HepG2 (cell line): ENCODE measurements at regions not wholly inside any gene's neighbourhood (a gene's known extent, or its start where the extent isn't known, plus 50 kb on each side); places are given as distances from the start of the nearest gene placed in this dataset.

ENCODE experiments used
- ATAC-seq: fragments of 200-7000 bp; cut with Tn5 transposase; 3 replicates; pipeline ENCODE4 v1.9.1; 2020; ENCODE audit warnings: mild to moderate bottlenecking, moderate library complexity
- BruUV-seq: library from RNA; stranded (reverse); fragments of 400-500 nt; replicated peaks from 2 replicates; lab custom pipeline; 2021; lab: Mats Ljungman, UMichigan
- CTCF ChIA-PET: fragments of 300-600 bp; formaldehyde crosslinking; extraction: SDS; loops from one replicate; lab custom pipeline; 2021; ENCODE audit warnings: low total read pairs, inconsistent platforms, low intra/inter-chr PET ratio; lab: Yijun Ruan, JAX
- POLR2A ChIA-PET: fragments of 350-600 bp; sonication (Branson Sonifier 250); formaldehyde crosslinking; loops from one replicate; lab custom pipeline; 2020; ENCODE audit warnings: antibody characterized with exemption, inconsistent platforms; lab: Yijun Ruan, JAX
- DNase-seq: peaks from one replicate; pipeline ENCODE4 v3.0.0-alpha.2; 2015; ENCODE audit warnings: low spot score
- FAIRE-seq: peaks from 3 replicates; lab custom pipeline; 2011; peaks lifted over from hg19 to GRCh38; lab: Jason Lieb, UNC
- H2AFZ ChIP-seq: one replicate; pipeline ENCODE4 v1.6.1; 2011; ENCODE audit warnings: low read length, inconsistent platforms
- H3K27ac ChIP-seq: fragments of 300-600 bp; 3 replicates; pipeline ENCODE4 v1.8.0; 2011; ENCODE audit warnings: mixed run types, mild to moderate bottlenecking, mixed read lengths, low read length, inconsistent platforms; ENCODE audit not compliant: insufficient read depth; ENCODE audit errors: extremely low read length
- H3K27me3 ChIP-seq, 2 experiments: fragments of 200-600 bp in 1 of 2; 2 replicates in 1 of 2; 3 replicates in 1 of 2; pipeline versions ENCODE4 v1.6.0 to v1.8.0; 2011; ENCODE audit warnings: low read length in 2 of 2, mild to moderate bottlenecking in 2 of 2, moderate library complexity in 2 of 2, inconsistent platforms in 1 of 2; ENCODE audit not compliant: insufficient read depth in 2 of 2, control insufficient read depth in 1 of 2
- H3K36me3 ChIP-seq, 2 experiments: fragments of 200-600 bp in 1 of 2; replicated peaks in 1 of 2; 2 replicates in 1 of 2; 3 replicates in 1 of 2; pipeline versions ENCODE4 v1.5.1 to v1.8.0; 2011; ENCODE audit warnings: low read length in 2 of 2, inconsistent platforms in 1 of 2; ENCODE audit not compliant: insufficient read depth in 2 of 2, control insufficient read depth in 1 of 2
- H3K4me1 ChIP-seq: 2 replicates; pipeline ENCODE4 v1.5.1; 2012; ENCODE audit warnings: low read length, inconsistent platforms; ENCODE audit not compliant: insufficient read depth
- H3K4me2 ChIP-seq: 2 replicates; pipeline ENCODE4 v1.6.0; 2011; ENCODE audit warnings: low read depth, low read length, inconsistent platforms
- H3K4me3 ChIP-seq, 3 experiments: fragments of 200-600 bp in 1 of 3; sonication (generic), shearing (Covaris generic) in 1 of 3; replicated peaks in 1 of 3; 2 replicates each; pipeline ENCODE4 v1.5.1; 2011 to 2016; ENCODE audit warnings: low read length in 3 of 3, inconsistent platforms in 2 of 3, low read depth in 2 of 3, mild to moderate bottlenecking in 2 of 3, control low read depth in 1 of 3, mixed read lengths in 1 of 3; ENCODE audit not compliant: insufficient read depth in 1 of 3
- H3K79me2 ChIP-seq: one replicate; pipeline ENCODE4 v1.6.1; 2011; ENCODE audit warnings: low read length, inconsistent platforms; ENCODE audit not compliant: insufficient read depth
- H3K9ac ChIP-seq: 2 replicates; pipeline ENCODE4 v1.6.0; 2011; ENCODE audit warnings: mild to moderate bottlenecking, low read depth, low read length, inconsistent platforms; ENCODE audit not compliant: insufficient read depth
- H3K9me3 ChIP-seq: 2 replicates; pipeline ENCODE4 v1.5.1; 2012; ENCODE audit warnings: mild to moderate bottlenecking, low read length
- H4K20me1 ChIP-seq: 2 replicates; pipeline ENCODE4 v1.6.0; 2011; ENCODE audit warnings: inconsistent platforms, mild to moderate bottlenecking, low read length, moderate library complexity; ENCODE audit not compliant: insufficient read depth
- MED13 ChIP-seq: sonication (generic); formaldehyde crosslinking; IDR thresholded peaks from 2 replicates; pipeline ENCODE4 v1.5.0; 2020; ENCODE audit warnings: missing genetic modification reagents
- SNAPC5 ChIP-seq: sonication (generic); formaldehyde crosslinking; IDR thresholded peaks from 2 replicates; pipeline ENCODE4 v1.8.1; 2023; ENCODE audit warnings: mild to moderate bottlenecking, missing genetic modification reagents, borderline replicate concordance
- ZNF235 ChIP-seq: sonication (generic); formaldehyde crosslinking; IDR thresholded peaks from 2 replicates; pipeline ENCODE4 v1.8.1; 2023; ENCODE audit warnings: mild to moderate bottlenecking, missing genetic modification reagents, borderline replicate concordance
- ZNF383 ChIP-seq: sonication (generic); formaldehyde crosslinking; IDR thresholded peaks from 2 replicates; pipeline ENCODE4 v1.4.0; 2020; ENCODE audit warnings: missing genetic modification reagents, mild to moderate bottlenecking, borderline replicate concordance
- WGBS: methylation state at CpG from one replicate; pipeline ENCODE4 v1.1.6; 2017; ENCODE audit warnings: low lambda C conversion rate; 5-methylcytosine and 5-hydroxymethylcytosine counted together
- in situ Hi-C: cut with HindIII; loops from 2 replicates; pipeline ENCODE4 v1.10.0; 2017; ENCODE audit warnings: low pct_unique_long_range_greater_than_20kb; ENCODE audit not compliant: extremely low pct_ligation_motif_present
- intact Hi-C: fragments of 100-400 bp; cut with micrococcal nuclease; formaldehyde crosslinking; loops from one replicate; pipeline ENCODE4 v1.10.0; 2022; ENCODE audit not compliant: unreplicated experiment
- TF ChIP-seq, protein P1 (sequence below): sonication (generic); formaldehyde crosslinking; IDR thresholded peaks from 2 replicates; pipeline ENCODE4 v1.4.0; 2020; ENCODE audit warnings: mild to moderate bottlenecking, missing genetic modification reagents, borderline replicate concordance
- TF ChIP-seq, protein P2 (sequence below): sonication (generic); formaldehyde crosslinking; IDR thresholded peaks from 2 replicates; pipeline ENCODE4 v1.4.0; 2020; ENCODE audit warnings: missing genetic modification reagents, borderline replicate concordance
- TF ChIP-seq, protein P3 (sequence below): IDR thresholded peaks from 2 replicates; pipeline ENCODE4 v1.6.1; 2016

- TF ChIP-seq, protein P1, sequence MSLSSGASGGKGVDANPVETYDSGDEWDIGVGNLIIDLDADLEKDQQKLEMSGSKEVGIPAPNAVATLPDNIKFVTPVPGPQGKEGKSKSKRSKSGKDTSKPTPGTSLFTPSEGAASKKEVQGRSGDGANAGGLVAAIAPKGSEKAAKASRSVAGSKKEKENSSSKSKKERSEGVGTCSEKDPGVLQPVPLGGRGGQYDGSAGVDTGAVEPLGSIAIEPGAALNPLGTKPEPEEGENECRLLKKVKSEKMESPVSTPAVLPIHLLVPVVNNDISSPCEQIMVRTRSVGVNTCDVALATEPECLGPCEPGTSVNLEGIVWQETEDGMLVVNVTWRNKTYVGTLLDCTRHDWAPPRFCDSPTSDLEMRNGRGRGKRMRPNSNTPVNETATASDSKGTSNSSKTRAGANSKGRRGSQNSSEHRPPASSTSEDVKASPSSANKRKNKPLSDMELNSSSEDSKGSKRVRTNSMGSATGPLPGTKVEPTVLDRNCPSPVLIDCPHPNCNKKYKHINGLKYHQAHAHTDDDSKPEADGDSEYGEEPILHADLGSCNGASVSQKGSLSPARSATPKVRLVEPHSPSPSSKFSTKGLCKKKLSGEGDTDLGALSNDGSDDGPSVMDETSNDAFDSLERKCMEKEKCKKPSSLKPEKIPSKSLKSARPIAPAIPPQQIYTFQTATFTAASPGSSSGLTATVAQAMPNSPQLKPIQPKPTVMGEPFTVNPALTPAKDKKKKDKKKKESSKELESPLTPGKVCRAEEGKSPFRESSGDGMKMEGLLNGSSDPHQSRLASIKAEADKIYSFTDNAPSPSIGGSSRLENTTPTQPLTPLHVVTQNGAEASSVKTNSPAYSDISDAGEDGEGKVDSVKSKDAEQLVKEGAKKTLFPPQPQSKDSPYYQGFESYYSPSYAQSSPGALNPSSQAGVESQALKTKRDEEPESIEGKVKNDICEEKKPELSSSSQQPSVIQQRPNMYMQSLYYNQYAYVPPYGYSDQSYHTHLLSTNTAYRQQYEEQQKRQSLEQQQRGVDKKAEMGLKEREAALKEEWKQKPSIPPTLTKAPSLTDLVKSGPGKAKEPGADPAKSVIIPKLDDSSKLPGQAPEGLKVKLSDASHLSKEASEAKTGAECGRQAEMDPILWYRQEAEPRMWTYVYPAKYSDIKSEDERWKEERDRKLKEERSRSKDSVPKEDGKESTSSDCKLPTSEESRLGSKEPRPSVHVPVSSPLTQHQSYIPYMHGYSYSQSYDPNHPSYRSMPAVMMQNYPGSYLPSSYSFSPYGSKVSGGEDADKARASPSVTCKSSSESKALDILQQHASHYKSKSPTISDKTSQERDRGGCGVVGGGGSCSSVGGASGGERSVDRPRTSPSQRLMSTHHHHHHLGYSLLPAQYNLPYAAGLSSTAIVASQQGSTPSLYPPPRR (CRISPR knock-in tag): no peak
- TF ChIP-seq MED13 (no peak), ZNF235 (CRISPR knock-in tag) (no peak)
- TF ChIP-seq, all 625 proteins: peak for 0
Measured at GRCh38 chr5:96605144-96605837, 56.9 kb upstream of the CAST start (continued).

GRCh38 chr5:96609369-96609768, 52.8 kb upstream of the CAST start:
- 61% methylated on average over 1 of the region's 1 CpG for WGBS
- no peak for ATAC-seq
- TF ChIP-seq, protein P2, sequence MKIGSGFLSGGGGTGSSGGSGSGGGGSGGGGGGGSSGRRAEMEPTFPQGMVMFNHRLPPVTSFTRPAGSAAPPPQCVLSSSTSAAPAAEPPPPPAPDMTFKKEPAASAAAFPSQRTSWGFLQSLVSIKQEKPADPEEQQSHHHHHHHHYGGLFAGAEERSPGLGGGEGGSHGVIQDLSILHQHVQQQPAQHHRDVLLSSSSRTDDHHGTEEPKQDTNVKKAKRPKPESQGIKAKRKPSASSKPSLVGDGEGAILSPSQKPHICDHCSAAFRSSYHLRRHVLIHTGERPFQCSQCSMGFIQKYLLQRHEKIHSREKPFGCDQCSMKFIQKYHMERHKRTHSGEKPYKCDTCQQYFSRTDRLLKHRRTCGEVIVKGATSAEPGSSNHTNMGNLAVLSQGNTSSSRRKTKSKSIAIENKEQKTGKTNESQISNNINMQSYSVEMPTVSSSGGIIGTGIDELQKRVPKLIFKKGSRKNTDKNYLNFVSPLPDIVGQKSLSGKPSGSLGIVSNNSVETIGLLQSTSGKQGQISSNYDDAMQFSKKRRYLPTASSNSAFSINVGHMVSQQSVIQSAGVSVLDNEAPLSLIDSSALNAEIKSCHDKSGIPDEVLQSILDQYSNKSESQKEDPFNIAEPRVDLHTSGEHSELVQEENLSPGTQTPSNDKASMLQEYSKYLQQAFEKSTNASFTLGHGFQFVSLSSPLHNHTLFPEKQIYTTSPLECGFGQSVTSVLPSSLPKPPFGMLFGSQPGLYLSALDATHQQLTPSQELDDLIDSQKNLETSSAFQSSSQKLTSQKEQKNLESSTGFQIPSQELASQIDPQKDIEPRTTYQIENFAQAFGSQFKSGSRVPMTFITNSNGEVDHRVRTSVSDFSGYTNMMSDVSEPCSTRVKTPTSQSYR: no peak
- TF ChIP-seq SNAPC5 (CRISPR knock-in tag) (no peak), ZNF383 (CRISPR knock-in tag) (no peak)
- TF ChIP-seq, protein P3, sequence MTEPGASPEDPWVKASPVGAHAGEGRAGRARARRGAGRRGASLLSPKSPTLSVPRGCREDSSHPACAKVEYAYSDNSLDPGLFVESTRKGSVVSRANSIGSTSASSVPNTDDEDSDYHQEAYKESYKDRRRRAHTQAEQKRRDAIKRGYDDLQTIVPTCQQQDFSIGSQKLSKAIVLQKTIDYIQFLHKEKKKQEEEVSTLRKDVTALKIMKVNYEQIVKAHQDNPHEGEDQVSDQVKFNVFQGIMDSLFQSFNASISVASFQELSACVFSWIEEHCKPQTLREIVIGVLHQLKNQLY (CRISPR knock-in tag): no peak

More at GRCh38 chr5:96609369-96609768, 52.8 kb upstream of the CAST start:
- Histone ChIP-seq H3K27ac (no peak overlapping the region), H3K4me2 (no peak overlapping the region), H2AFZ (no peak overlapping the region), H3K4me1 (peaks cover 9% of the 10 kb centered on the region), H3K36me3 (no peaks in the 10 kb centered on the region), H3K4me3 (no peak overlapping the region), H3K9me3 (no peaks in the 10 kb centered on the region), H3K9ac (no peak overlapping the region), H4K20me1 (no peaks in the 10 kb centered on the region), H3K27me3 (no peaks in the 10 kb centered on the region), H3K79me2 (no peaks in the 10 kb centered on the region)
- DNase-seq (no peak), FAIRE-seq (no peak)
- BruUV-seq: no TSS peak
- ChIA-PET CTCF (no interaction called here), POLR2A (no interaction called here)
- in situ Hi-C loops (loop anchor here (25.0 kb wide), 1 partner anchor 553 kb away; no protein-coding TSS in a partner anchor), intact Hi-C loops (no loop called here)
